ENCODE measurements at regions not wholly inside any gene's neighbourhood (a gene's known extent, or its start where the extent isn't known, plus 50 kb on each side); places are given as distances from the start of the nearest gene placed in this dataset.

GRCh38 chr13:80727321-80727975 is 386.5 kb upstream of the SPRY2 start:
- ATAC-seq (ENCODE audit: low FRiP score in 2 of 2) (no peak), DNase-seq (no peak)
- Histone ChIP-seq H3K36me3 (no peaks in the 10 kb centered on the region), H3K27me3 (no peaks in the 10 kb centered on the region), H3K4me1 (no peaks in the 10 kb centered on the region), H3K27ac (no peak overlapping the region), H3K4me3 (no peak overlapping the region), H3K9me3 (no peaks in the 10 kb centered on the region)
- WGBS, 2 donors: 71 to 73% methylated on average over 1 of the region's 1 CpG
- TF ChIP-seq EP300 (IDR thresholded peaks at IDR 0.05) (no peak), CTCF (IDR thresholded peaks at IDR 0.05) (no peak), POLR2A (IDR thresholded peaks at IDR 0.05) (no peak), POLR2AphosphoS5 (IDR thresholded peaks at IDR 0.05) (no peak)

- H3K27me3 ChIP-seq: no peaks in the 10 kb centered on the region
- H3K4me1 ChIP-seq: no peaks in the 10 kb centered on the region
- TF ChIP-seq POLR2AphosphoS5 (IDR thresholded peaks at IDR 0.05) (no peak), CTCF (IDR thresholded peaks at IDR 0.05) (no peak), POLR2A (IDR thresholded peaks at IDR 0.05) (no peak), EP300 (IDR thresholded peaks at IDR 0.05) (no peak)
- no peak overlapping the region for H3K4me3 ChIP-seq
- ATAC-seq (ENCODE audit: low FRiP score in 2 of 2): no peak
- H3K36me3 ChIP-seq: no peaks in the 10 kb centered on the region
- no peak for DNase-seq
- H3K9me3 ChIP-seq: no peaks in the 10 kb centered on the region
- no peak overlapping the region for H3K27ac ChIP-seq
Measured at GRCh38 chr13:80726868-80727267, 385.9 kb upstream of the SPRY2 start.

- ATAC-seq (ENCODE audit: low FRiP score in 2 of 2) (no peak), DNase-seq (no peak)
- Histone ChIP-seq H3K4me1 (peaks cover 0 to 3% (median 0%) of the 10 kb centered on the region in 4 donors), H3K36me3 (no peaks in the 10 kb centered on the region), H3K4me3 (no peak overlapping the region), H3K27me3 (no peaks in the 10 kb centered on the region), H3K9me3 (no peaks in the 10 kb centered on the region), H3K27ac (no peak overlapping the region)
- 0 to 38% methylated on average over 1 of the region's 1 CpG for WGBS, 2 donors
- no peak for TF ChIP-seq CTCF (IDR thresholded peaks at IDR 0.05)
- TF ChIP-seq EP300 (IDR thresholded peaks at IDR 0.05): no peak
- no peak for TF ChIP-seq POLR2AphosphoS5 (IDR thresholded peaks at IDR 0.05)
- TF ChIP-seq POLR2A (IDR thresholded peaks at IDR 0.05): no peak
Measured at GRCh38 chr13:80721689-80722088, 380.8 kb upstream of the SPRY2 start.

- no peak for DNase-seq
- H3K9me3 ChIP-seq: no peaks in the 10 kb centered on the region
- no peaks in the 10 kb centered on the region for H3K27me3 ChIP-seq
- no peak overlapping the region for H3K4me3 ChIP-seq
- no peaks in the 10 kb centered on the region for H3K36me3 ChIP-seq
- ATAC-seq (ENCODE audit: low FRiP score in 2 of 2): no peak
- no peak overlapping the region for H3K27ac ChIP-seq
- peaks cover 0 to 5% (median 0%) of the 10 kb centered on the region in 4 donors for H3K4me1 ChIP-seq
- TF ChIP-seq CTCF (IDR thresholded peaks at IDR 0.05): no peak
- TF ChIP-seq EP300 (IDR thresholded peaks at IDR 0.05): no peak
- no peak for TF ChIP-seq POLR2A (IDR thresholded peaks at IDR 0.05)
- TF ChIP-seq POLR2AphosphoS5 (IDR thresholded peaks at IDR 0.05): no peak
- WGBS, 2 donors: 94 to 97% methylated on average over 1 of the region's 1 CpG
Measured at GRCh38 chr13:80718970-80719369, 378.0 kb upstream of the SPRY2 start.

- ATAC-seq (ENCODE audit: low FRiP score in 2 of 2) (no peak), DNase-seq (no peak)
- H3K27me3 ChIP-seq: no peaks in the 10 kb centered on the region
- WGBS, 2 donors: 89 to 92% methylated on average over 4 of the region's 4 CpGs
- TF ChIP-seq EP300 (IDR thresholded peaks at IDR 0.05): no peak
- no peak for TF ChIP-seq POLR2A (IDR thresholded peaks at IDR 0.05)
- TF ChIP-seq POLR2AphosphoS5 (IDR thresholded peaks at IDR 0.05): no peak
- TF ChIP-seq CTCF (IDR thresholded peaks at IDR 0.05): no peak
- H3K4me1 ChIP-seq: peaks cover 0 to 5% (median 0%) of the 10 kb centered on the region in 4 donors
- H3K36me3 ChIP-seq: no peaks in the 10 kb centered on the region
- H3K9me3 ChIP-seq: no peaks in the 10 kb centered on the region
- no peak overlapping the region for H3K27ac ChIP-seq
- H3K4me3 ChIP-seq: no peak overlapping the region
Measured at GRCh38 chr13:80717776-80718175, 376.9 kb upstream of the SPRY2 start.

All from upper lobe of left lung (tissue), 6 donors.